ENCODE measurements at regions not wholly inside any gene's neighbourhood (a gene's known extent, or its start where the extent isn't known, plus 50 kb on each side); places are given as distances from the start of the nearest gene placed in this dataset.
"Not testable (repeated sequence)": the region's sequence is repeated elsewhere in the genome, so short reads cannot be mapped to it uniquely, and the experiment has no call there.

DNA sequence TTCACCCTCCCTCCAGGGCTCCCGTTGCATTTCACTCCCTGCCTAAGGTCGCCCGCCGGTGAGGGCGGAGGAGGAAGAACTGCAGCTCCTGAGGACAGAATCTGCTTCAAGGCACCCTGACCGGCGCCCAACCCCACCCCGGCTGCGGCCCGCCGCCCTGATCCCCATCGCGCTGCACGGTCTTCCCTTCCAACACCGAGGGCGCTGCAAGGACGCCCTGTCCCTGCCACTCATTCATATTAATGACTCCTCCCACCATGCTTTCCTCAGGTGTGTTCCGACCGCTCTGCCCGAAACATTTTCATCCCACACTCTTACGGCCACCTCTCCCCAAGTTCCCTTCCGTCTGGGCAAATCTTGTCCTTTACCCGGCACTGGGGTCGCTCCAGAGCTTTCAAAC is 248.6 kb downstream of the SPATA31A1 start:
- no CpG with 5 or more reads among the region's 24 CpGs for WGBS
- not testable (repeated sequence) for H4K8ac ChIP-seq (ENCODE audit: low read length); DNase-seq; H3K18ac ChIP-seq (ENCODE audit: low read depth in 1 of 2, low read length in 2 of 2); H3K4me2 ChIP-seq (ENCODE audit: low read length, poor library complexity, severe bottlenecking); H3K4me3 ChIP-seq (ENCODE audit: insufficient read depth in 1 of 2, low read depth in 1 of 2, low read length in 2 of 2); H3K36me3 ChIP-seq (ENCODE audit: control insufficient read depth in 1 of 2, insufficient read depth in 2 of 2, low read depth in 1 of 2, low read length in 2 of 2); H3K4me1 ChIP-seq (ENCODE audit: control insufficient read depth, insufficient read depth, low read depth, low read length); H2BK12ac ChIP-seq (ENCODE audit: low read length in 2 of 2); H4K91ac ChIP-seq (ENCODE audit: low read length); H2BK5ac ChIP-seq (ENCODE audit: low read depth, low read length, poor library complexity, severe bottlenecking); H2AFZ ChIP-seq (ENCODE audit: low read depth, low read length); H3K23ac ChIP-seq (ENCODE audit: low read length in 2 of 2); H2BK15ac ChIP-seq (ENCODE audit: low read depth, poor library complexity, severe bottlenecking); H3K27me3 ChIP-seq (ENCODE audit: control insufficient read depth in 1 of 2, insufficient read depth in 1 of 2, low read length in 2 of 2); H2AK5ac ChIP-seq (ENCODE audit: low read length, severe bottlenecking); H3K4ac ChIP-seq (ENCODE audit: low read depth in 1 of 2, low read length in 2 of 2); H3K79me1 ChIP-seq (replicated peaks; ENCODE audit: low read length, poor library complexity, severe bottlenecking); H3K9me3 ChIP-seq (ENCODE audit: control insufficient read depth, low read length); H2BK120ac ChIP-seq (ENCODE audit: low read depth, low read length); H3K27ac ChIP-seq (ENCODE audit: low read length, poor library complexity, severe bottlenecking); H3K14ac ChIP-seq (ENCODE audit: low read length in 2 of 2); H3K9ac ChIP-seq (ENCODE audit: low read length)

- H2BK5ac ChIP-seq (ENCODE audit: low read depth, low read length, poor library complexity, severe bottlenecking); H3K14ac ChIP-seq (ENCODE audit: low read length in 2 of 2); H3K4ac ChIP-seq (ENCODE audit: low read depth in 1 of 2, low read length in 2 of 2); H3K27ac ChIP-seq (ENCODE audit: low read length, poor library complexity, severe bottlenecking); H3K4me1 ChIP-seq (ENCODE audit: control insufficient read depth, insufficient read depth, low read depth, low read length); H3K23ac ChIP-seq (ENCODE audit: low read length in 2 of 2); H3K27me3 ChIP-seq (ENCODE audit: control insufficient read depth in 1 of 2, insufficient read depth in 1 of 2, low read length in 2 of 2); H3K4me3 ChIP-seq (ENCODE audit: insufficient read depth in 1 of 2, low read depth in 1 of 2, low read length in 2 of 2); H2BK12ac ChIP-seq (ENCODE audit: low read length in 2 of 2); H2BK120ac ChIP-seq (ENCODE audit: low read depth, low read length); H2AFZ ChIP-seq (ENCODE audit: low read depth, low read length); H2BK15ac ChIP-seq (ENCODE audit: low read depth, poor library complexity, severe bottlenecking); H3K9ac ChIP-seq (ENCODE audit: low read length); H2AK5ac ChIP-seq (ENCODE audit: low read length, severe bottlenecking); DNase-seq; H3K4me2 ChIP-seq (ENCODE audit: low read length, poor library complexity, severe bottlenecking); H3K9me3 ChIP-seq (ENCODE audit: control insufficient read depth, low read length); H4K91ac ChIP-seq (ENCODE audit: low read length); H3K18ac ChIP-seq (ENCODE audit: low read depth in 1 of 2, low read length in 2 of 2); H4K8ac ChIP-seq (ENCODE audit: low read length); H3K79me1 ChIP-seq (replicated peaks; ENCODE audit: low read length, poor library complexity, severe bottlenecking); H3K36me3 ChIP-seq (ENCODE audit: control insufficient read depth in 1 of 2, insufficient read depth in 2 of 2, low read depth in 1 of 2, low read length in 2 of 2): not testable (repeated sequence)
- WGBS, result no CpG with 5 or more reads among the region's 4 CpGs
These were observed 256.2 kb downstream of the SPATA31A1 start for GRCh38 chr9:39611449-39612231.

DNA sequence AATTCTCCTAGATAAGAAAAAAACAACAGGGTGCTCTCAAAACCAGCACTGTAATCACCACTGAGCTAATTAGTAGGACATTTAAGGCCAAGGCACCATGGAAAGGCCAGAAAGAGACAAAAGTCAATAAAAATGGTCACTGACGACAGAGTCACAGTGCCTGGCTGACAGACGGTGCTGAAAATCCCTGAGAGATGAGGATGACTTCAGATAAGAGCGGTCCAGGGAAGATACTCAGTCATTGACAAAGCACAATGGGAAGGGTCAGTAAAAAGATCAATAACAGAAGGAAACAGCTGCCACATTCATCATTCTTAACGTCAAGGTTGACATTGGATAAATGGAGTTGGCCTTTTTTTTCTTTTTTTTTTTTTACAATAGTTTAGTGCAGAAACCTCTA is 261.0 kb downstream of the SPATA31A1 start:
- H2BK5ac ChIP-seq (ENCODE audit: low read depth, low read length, poor library complexity, severe bottlenecking); H3K27ac ChIP-seq (ENCODE audit: low read length, poor library complexity, severe bottlenecking); H2BK15ac ChIP-seq (ENCODE audit: low read depth, poor library complexity, severe bottlenecking); DNase-seq; H3K23ac ChIP-seq (ENCODE audit: low read length in 2 of 2); H3K9ac ChIP-seq (ENCODE audit: low read length); H4K91ac ChIP-seq (ENCODE audit: low read length); H3K79me1 ChIP-seq (replicated peaks; ENCODE audit: low read length, poor library complexity, severe bottlenecking); H3K4me1 ChIP-seq (ENCODE audit: control insufficient read depth, insufficient read depth, low read depth, low read length); H3K36me3 ChIP-seq (ENCODE audit: control insufficient read depth in 1 of 2, insufficient read depth in 2 of 2, low read depth in 1 of 2, low read length in 2 of 2); H2AK5ac ChIP-seq (ENCODE audit: low read length, severe bottlenecking); H3K9me3 ChIP-seq (ENCODE audit: control insufficient read depth, low read length); H3K14ac ChIP-seq (ENCODE audit: low read length in 2 of 2); H4K8ac ChIP-seq (ENCODE audit: low read length); H3K4ac ChIP-seq (ENCODE audit: low read depth in 1 of 2, low read length in 2 of 2); H3K4me2 ChIP-seq (ENCODE audit: low read length, poor library complexity, severe bottlenecking); H2BK120ac ChIP-seq (ENCODE audit: low read depth, low read length); H2BK12ac ChIP-seq (ENCODE audit: low read length in 2 of 2); H3K18ac ChIP-seq (ENCODE audit: low read depth in 1 of 2, low read length in 2 of 2); H3K27me3 ChIP-seq (ENCODE audit: control insufficient read depth in 1 of 2, insufficient read depth in 1 of 2, low read length in 2 of 2); H3K4me3 ChIP-seq (ENCODE audit: insufficient read depth in 1 of 2, low read depth in 1 of 2, low read length in 2 of 2); H2AFZ ChIP-seq (ENCODE audit: low read depth, low read length): not testable (repeated sequence)
- no CpG with 5 or more reads among the region's 4 CpGs for WGBS

DNA sequence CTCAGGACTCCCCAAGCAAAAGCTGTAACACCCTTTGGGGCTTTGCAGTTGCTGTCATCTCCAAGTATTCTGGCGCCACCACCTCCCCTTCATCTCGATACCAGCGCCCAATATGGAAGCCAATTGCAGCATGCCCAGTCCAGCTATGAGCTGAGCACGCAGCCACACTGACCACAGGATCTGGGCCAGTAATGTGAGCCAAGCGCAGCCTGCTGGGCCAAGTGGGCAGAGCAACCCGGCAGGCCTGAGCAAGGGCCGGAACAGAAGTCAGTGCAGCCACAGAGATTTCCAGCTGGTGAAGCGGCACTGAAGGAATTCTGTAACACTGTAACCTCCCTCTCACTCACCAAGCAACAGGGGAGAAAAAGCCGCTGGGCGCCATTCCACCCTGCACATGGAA is 268.6 kb downstream of the SPATA31A1 start:
- H3K4me3 ChIP-seq (ENCODE audit: insufficient read depth in 1 of 2, low read depth in 1 of 2, low read length in 2 of 2); H2AFZ ChIP-seq (ENCODE audit: low read depth, low read length); DNase-seq; H3K27me3 ChIP-seq (ENCODE audit: control insufficient read depth in 1 of 2, insufficient read depth in 1 of 2, low read length in 2 of 2); H3K4ac ChIP-seq (ENCODE audit: low read depth in 1 of 2, low read length in 2 of 2); H3K9ac ChIP-seq (ENCODE audit: low read length); H3K36me3 ChIP-seq (ENCODE audit: control insufficient read depth in 1 of 2, insufficient read depth in 2 of 2, low read depth in 1 of 2, low read length in 2 of 2); H2AK5ac ChIP-seq (ENCODE audit: low read length, severe bottlenecking); H3K4me1 ChIP-seq (ENCODE audit: control insufficient read depth, insufficient read depth, low read depth, low read length); H3K79me1 ChIP-seq (replicated peaks; ENCODE audit: low read length, poor library complexity, severe bottlenecking); H3K18ac ChIP-seq (ENCODE audit: low read depth in 1 of 2, low read length in 2 of 2); H2BK15ac ChIP-seq (ENCODE audit: low read depth, poor library complexity, severe bottlenecking); H3K27ac ChIP-seq (ENCODE audit: low read length, poor library complexity, severe bottlenecking); H3K9me3 ChIP-seq (ENCODE audit: control insufficient read depth, low read length); H4K8ac ChIP-seq (ENCODE audit: low read length); H3K23ac ChIP-seq (ENCODE audit: low read length in 2 of 2); H2BK5ac ChIP-seq (ENCODE audit: low read depth, low read length, poor library complexity, severe bottlenecking); H4K91ac ChIP-seq (ENCODE audit: low read length); H3K14ac ChIP-seq (ENCODE audit: low read length in 2 of 2); H2BK12ac ChIP-seq (ENCODE audit: low read length in 2 of 2); H3K4me2 ChIP-seq (ENCODE audit: low read length, poor library complexity, severe bottlenecking); H2BK120ac ChIP-seq (ENCODE audit: low read depth, low read length): not testable (repeated sequence)
- WGBS, result no CpG with 5 or more reads among the region's 10 CpGs

Measured in mesenchymal stem cell (in vitro differentiated cells and primary cell).